GM18907 (cell line): ENCODE measurements at regions not wholly inside any gene's neighbourhood (a gene's known extent, or its start where the extent isn't known, plus 50 kb on each side); places are given as distances from the start of the nearest gene placed in this dataset.
A peak's percentile ranks its signal among the peaks of the same experiment; 100 is the strongest.

Experiments used
- ATAC-seq: cut with Tn5 transposase; IDR thresholded peaks from one replicate; pipeline ENCODE4 v1.9.1; 2021; ENCODE audit warnings: mild to moderate bottlenecking, moderate library complexity; ENCODE audit not compliant: unreplicated experiment

GRCh38 chr11:71101606-71102005 lies 150.8 kb downstream of the SHANK2 start:
- no peak for ATAC-seq

DNA sequence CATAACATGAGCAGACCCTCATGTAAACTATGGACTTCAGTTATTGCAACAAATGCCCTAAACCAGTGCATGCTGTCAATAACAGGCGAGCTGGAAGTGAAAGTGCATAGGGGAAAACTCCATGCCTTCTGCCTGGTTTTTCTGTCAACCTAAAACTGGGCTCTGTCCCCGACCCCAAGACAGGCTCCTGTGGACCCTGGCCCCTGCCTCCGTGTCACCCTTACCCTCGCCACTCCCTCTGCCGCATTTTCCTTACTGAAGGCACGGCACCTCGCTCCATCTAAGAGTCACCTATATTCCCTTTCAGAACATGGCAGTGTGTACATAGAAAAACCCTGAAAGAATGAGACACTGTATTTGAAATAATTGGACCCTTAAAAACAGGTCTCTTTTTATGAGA lies 151.3 kb downstream of the SHANK2 start:
- ATAC-seq = no peak

DNA sequence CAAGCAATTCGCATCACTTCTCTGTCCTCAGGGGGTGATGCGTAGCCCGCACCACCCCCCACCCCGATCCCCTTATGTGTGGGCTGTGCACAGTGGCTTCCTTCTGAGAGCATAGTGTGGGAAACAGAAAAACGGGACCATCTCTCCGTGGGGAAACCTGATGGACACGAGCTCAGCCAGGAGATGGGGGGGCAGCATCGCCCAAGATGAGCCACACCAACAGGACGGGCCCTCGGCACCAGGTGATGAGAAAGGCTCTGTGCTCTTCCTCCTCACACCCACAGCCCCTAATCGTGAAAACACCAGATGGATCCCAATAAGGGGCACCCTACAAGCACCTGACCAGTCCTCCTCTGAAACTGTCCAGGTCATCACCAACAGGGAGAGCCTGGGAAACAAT lies 153.6 kb downstream of the SHANK2 start:
- no peak for ATAC-seq

DNA sequence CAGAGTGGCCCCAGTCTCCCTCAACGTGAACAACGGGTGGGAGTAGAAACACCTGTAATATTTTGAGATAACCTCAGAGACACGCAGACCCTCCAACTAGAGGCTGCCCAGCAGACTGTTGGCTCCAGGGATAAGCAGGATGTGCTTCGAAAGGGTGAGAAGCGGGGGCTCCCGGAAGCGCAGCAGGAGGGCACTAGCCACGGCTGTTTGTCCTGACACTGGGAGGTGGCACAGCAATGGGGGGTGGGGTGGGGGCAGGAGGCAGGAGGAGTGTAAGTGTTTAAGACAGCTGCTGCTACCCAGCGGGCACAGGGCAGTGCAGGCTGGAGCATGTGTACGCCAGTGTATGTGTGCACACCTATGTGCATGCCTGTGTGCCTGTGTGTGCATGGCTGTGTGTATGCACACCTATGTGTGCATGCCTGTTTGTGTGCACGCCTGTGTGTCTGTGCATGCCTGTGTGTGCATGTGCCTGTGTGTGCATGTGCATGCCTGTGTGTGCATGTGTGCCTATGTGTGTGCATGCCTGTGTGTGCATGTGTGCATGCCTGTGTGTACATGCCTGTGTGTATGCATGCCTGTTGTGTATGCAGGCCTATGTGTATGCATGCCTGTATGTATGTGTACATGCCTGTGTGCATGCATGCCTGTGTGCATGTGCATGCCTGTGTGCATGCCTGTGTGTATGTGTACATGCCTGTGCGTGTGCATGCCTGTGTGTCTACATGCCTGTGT lies 154.7 kb downstream of the SHANK2 start:
- ATAC-seq = no peak

DNA sequence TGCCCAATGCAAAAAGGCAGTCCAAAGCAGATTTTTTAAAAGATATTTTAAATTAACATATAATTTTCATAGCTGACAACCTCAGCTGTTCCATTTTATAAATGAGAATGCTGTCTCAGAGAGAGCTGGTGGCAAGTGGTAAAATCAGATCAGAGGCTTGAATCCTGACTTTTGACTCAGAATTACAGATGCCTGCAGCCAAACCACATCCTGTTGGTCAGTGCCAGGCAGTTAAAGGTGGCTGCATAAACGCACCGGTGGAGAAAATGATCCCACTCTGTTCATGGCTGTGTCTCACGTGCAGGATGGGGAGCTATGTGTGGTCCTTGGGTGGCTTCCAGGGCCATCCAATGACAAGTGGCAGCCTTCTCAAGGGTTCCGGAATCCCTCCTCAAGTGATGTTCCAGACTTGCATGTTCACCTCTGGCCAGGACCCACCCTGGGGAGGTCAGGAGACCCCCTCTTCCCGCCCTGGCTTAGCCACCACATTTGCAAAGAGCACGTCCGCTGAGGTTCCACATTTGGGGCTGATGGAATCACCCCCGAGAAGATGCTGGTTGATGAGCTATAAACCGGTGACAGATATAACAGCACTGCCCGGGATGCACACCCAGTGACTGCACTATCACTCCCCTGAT lies 155.5 kb downstream of the SHANK2 start:
- no peak for ATAC-seq

GRCh38 chr11:71095294-71095850 lies 157.0 kb downstream of the SHANK2 start:
- ATAC-seq = no peak

GRCh38 chr11:71094296-71095077 lies 157.9 kb downstream of the SHANK2 start:
- no peak for ATAC-seq

DNA sequence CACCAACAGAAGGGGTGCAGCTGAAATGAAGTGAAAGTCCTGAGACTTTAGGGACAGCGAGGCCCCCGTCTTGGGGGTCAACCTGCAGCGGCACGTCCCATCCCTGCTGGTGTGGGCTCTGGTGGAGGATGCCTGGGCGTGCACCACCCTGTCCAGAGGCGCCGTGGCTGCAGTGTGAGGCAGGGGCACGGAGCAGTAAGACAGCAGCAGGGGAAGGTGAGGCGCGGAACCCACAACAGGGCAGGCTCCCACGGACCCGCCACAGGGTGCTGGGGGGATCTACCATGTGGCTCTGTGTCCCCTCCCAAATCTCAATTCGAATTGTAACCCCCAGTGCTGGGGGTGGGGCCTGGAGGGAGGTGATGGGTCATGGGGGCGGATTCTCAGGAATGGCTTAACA lies 158.6 kb downstream of the SHANK2 start:
- no peak for ATAC-seq

DNA sequence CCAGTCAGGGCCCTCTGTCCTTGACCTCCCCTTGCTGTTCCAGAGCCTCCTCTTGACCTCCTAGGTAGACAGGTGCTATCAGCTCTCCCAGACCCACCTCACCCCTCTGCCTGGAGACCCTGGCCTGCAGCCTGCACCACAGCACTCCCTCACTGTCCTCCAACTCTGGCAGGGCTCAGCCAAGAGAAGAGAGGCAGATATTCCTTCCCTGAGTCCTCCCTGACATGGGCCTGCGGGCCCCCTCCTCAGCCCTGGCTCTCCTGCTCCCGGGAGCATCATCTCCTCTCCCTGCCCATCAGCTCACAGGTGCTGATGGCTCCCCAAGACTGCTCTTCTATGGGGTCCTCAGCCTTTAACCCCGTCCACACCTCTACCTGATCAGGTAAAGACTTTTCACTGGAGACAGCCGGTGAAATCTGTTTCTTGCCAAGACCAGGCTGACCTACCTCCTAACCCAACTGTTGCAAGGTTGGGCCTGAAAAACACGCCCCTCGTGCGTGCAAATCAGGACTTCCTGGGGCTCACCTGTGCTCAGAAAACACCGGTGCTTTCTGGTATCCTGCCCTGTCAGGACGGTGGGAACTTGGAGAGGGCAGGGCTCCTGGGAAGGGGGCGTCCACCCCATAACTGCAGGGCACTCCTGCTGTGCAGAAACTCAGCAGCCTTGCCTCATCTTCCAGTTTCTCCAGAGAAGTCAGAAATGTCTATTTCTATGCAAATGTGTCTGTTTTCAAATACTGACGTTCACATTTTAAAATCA lies 160.7 kb downstream of the SHANK2 start:
- ATAC-seq = no peak

GRCh38 chr11:71089571-71089970 lies 162.8 kb downstream of the SHANK2 start:
- ATAC-seq = no peak

DNA sequence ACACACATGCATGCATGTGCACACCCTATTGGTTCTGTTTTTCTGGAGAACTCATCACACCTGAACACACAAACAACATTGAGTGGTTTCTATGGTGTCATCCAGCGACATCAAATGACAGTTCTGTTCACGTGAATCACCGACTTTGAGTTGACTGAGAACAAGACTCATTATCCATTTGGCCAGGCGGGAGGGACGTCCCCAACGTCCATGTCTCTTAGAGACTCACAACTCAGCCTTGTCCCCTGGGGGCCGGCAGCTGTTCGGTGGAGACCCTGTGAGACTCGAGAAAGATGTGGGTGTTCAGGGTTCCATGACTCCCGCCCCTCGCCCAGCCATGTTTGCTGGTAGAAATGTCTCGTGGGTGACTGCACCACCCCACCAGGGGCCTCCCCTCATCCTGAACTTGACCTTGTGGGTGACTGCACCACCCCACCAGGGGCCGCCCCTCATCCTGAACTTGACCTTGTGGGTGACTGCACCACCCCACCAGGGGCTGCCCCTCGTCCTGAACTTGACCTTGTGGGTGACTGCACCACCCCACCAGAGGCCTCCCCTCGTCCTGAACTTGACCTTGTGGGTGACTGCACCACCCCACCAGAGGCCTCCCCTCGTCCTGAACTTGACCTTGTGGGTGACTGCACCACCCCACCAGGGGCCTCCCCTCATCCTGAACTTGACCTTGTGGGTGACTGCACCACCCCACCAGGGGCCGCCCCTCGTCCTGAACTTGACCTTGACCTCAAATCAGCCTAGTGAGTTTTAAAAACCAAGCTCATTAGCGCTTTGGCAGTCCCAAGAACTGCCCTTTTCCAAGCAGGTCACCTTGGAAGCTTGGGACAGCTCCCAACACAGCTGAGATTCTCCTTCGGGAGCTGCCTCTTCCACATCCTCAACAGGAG lies 163.8 kb downstream of the SHANK2 start:
- ATAC-seq = peak; percentile 76

DNA sequence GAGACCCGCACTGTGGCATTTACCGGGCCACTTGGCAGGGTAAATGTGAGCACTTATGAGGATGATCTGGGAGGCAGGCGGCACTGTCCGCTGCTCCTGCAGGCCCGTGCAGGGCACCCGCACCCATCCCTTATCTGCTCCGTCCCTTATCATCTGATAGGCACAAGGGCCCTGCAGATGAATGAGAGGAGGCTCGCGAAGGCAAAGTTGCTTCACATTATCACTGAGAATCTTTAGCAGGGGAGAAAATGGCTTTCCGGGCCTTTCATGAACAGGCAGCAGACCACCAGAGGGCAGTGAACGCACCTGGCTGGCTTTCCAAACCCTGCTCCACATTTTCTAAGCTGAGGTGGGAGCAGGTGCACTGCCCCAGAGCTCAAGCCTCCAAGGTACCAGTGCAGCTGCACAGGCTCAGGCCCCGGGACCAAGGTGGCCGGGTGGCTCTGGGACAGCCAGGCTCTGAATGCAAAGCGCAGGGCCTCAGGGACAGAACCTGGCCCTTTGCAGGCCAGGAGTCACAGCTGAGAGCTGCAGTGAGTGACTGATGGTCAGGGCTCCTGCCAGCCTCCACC lies 165.6 kb downstream of the SHANK2 start:
- no peak for ATAC-seq

- ATAC-seq = no peak
Measured at GRCh38 chr11:71084306-71085012, 167.9 kb downstream of the SHANK2 start.

- ATAC-seq = no peak
Measured at GRCh38 chr11:71083105-71083504, 169.3 kb downstream of the SHANK2 start.

- no peak for ATAC-seq
Measured at GRCh38 chr11:71082454-71082853, 169.9 kb downstream of the SHANK2 start.

DNA sequence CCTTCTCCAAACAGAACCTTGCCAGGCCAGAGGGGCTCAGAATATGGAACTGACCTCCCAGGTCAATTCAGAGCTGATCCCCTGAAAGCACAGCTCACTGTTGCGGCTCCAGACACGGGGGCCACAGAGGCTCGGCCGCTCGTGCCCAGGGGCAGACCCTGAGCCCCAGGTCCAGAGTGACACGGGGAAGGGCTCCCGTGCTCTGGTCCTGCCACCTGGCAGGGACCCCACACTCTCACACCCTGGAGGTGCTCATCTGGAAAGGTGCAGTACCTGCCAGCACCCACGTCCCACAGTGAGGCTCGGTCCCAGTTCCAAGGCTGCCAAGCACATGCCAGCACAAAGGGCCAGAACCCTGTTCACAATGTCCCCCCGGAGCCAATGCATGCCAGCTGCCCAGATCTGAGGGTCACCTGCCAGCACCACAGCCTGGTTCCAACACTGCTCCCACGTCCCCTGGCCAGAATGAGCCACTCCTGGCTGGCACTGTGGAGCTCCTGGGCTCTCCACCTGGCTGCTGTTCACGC lies 170.6 kb downstream of the SHANK2 start:
- no peak for ATAC-seq

GRCh38 chr11:71080239-71081097 lies 171.9 kb downstream of the SHANK2 start:
- ATAC-seq = peak; percentile 53

GRCh38 chr11:71079795-71080194 lies 172.6 kb downstream of the SHANK2 start:
- no peak for ATAC-seq
